ENCODE measurements at regions not wholly inside any gene's neighbourhood (a gene's known extent, or its start where the extent isn't known, plus 50 kb on each side); places are given as distances from the start of the nearest gene placed in this dataset.

- DNase-seq: no peak
Observed at GRCh38 chr6:19492636-19493405, 344.3 kb upstream of the ID4 start.

DNA sequence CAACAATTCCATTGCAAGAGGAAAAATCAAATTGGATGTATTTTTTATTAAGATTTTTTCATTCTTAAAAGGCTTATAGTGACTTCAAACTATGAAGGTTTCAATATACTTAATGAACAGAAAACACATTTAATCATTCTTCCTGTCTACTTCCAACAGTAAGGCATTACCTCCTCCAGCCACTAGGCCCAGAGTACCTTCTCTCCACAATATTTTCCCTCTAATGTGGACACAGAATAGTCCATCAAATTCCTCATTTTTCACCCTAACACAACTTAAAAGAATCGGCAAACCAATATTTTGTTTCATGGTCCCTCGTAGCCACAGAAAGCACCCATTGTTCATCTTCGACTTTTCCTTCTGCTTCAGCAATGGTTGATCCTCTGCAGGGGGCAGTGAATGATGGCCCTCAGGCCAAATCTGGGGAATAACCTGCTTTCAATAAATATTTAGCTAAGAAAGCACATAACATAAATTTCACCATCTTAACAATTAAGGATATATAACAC lies 335.4 kb upstream of the ID4 start:
- no peak for DNase-seq

GRCh38 chr6:19502301-19502700 lies 334.9 kb upstream of the ID4 start:
- no peak for DNase-seq

GRCh38 chr6:19515939-19516338 lies 321.2 kb upstream of the ID4 start:
- no peak for DNase-seq

DNA sequence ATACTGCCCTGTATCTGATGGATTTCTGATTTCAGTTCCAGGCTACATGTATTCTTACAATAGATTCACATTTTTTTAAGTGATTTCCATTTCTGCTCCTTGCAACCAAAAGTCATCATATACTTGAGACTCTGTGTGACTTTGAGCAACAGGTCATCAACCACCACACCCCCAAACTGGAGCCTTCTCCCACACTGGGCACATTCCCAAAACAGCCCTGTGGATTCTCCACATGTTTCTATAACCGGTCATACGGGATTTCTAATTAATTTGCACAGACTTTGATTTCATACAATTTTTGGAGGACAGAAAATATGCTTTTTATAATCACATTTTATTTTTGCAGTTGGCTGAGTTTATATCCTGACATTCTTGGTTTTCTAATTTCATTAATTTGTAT lies 317.2 kb upstream of the ID4 start:
- no peak for DNase-seq

DNA sequence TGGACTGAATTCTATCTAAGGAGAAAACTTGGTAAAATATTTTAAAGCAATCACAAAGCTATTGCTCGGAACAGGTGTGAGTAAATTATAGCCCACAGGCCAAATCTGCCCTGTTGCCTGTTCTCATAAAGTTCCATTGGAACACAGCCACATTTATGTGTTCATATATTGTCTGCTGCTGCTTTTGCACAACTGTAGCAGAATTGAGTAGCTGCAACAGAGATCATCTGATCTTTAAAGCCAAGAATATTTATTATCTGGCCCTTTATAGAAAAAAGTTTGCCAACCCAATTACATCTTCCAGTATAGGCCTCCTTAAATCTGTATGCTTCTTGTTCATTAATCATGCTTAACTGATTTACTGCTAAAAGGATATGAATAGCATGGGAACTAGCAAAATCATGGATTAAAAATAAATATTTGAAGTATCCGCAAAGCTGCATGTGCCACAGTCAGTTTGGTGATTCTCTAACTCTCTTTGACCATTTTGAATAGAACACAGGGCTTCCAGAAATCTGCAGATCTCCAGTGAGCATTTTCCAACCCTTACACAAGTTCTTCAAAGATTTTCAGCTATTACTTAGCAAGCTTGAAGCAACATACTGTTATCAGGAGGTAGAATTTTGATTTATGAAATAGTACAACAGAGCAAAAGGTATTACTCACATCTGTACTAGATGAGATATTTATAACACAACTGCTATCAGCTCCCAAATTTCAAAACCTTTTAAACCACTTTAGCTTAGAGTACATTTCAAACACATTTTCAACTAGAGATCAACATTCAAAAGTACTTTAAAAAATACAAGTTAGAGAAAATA lies 312.6 kb upstream of the ID4 start:
- DNase-seq: no peak

DNA sequence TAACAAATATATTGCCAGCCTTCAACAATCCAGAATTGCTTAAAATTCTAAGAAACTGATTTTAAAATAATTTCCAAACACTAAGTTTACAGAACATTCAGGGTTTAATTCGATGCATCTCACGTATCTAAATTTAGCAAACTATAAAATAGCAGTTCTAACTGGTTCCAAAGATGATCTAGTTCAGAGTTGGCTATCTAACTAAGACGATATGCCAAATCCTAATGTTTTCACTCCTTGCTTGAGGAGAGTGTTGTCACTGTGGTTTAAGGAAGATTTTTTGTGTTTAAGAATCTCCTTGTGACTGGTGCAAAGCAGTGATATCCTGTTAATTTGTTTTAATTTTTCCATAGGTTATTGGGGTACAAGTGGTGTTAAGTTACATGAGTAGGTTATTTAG lies 311.5 kb upstream of the ID4 start:
- no peak for DNase-seq

DNA sequence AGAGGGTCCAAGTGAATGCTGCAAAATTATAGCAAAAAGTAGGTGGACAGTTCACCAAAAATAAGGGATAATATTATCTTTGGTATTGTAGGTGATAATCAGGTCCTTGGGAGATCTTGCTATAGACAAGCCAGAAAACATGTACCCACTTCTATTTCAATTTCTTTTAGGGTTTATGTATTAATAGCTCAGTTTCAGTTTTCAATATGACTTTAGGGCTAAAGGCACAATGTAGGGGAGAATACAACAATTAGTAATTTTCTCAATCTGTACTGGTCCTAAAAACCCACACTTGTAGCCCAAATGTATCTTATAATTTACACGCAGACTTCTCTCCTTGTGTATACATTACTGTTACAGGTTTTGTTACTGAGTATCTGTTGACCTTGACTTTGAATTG lies 307.0 kb upstream of the ID4 start:
- DNase-seq: no peak

DNA sequence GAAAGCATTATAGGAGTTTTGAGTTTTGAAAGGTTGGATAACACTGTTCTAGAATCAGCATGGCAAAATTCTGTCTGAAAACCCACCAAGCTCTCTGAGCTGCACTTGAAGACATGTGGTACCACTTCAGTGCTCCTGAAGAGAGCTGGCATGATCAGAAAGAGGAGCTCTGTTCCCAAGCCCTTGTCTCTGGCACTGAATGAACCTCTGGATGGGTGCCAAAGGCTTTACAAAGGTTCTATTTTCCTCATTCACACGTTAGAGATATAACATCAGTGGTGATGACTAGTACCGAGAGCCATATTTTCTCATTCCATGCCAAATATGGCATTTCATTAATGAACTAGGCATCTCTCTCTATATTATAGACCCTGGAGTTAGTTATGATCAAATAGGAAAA lies 301.8 kb upstream of the ID4 start:
- no peak for DNase-seq

GRCh38 chr6:19536838-19537237 lies 300.3 kb upstream of the ID4 start:
- DNase-seq: no peak

- no peak for DNase-seq
Observed at GRCh38 chr6:19538096-19538495, 299.1 kb upstream of the ID4 start.

DNA sequence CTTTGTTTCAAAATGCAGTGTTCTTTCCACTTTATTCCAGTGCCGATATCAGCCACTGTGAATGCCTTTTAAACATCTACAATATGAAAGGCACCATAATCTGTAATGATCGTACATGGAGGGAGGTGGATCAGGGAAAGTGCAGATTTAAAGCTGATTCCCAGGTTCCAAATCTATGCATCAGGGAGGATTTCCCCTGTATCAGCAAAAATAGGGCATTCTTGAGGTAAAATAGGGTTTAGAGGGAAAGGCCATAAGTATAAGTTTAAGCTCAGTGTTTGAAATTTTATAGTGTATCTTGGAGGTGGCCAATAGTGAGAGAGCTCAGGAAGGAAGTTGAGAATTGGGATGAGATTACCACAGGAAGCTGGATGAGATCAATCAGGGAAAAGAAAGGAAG lies 289.7 kb upstream of the ID4 start:
- no peak for DNase-seq

- no peak for DNase-seq
Observed at GRCh38 chr6:19549109-19549508, 288.1 kb upstream of the ID4 start.

DNA sequence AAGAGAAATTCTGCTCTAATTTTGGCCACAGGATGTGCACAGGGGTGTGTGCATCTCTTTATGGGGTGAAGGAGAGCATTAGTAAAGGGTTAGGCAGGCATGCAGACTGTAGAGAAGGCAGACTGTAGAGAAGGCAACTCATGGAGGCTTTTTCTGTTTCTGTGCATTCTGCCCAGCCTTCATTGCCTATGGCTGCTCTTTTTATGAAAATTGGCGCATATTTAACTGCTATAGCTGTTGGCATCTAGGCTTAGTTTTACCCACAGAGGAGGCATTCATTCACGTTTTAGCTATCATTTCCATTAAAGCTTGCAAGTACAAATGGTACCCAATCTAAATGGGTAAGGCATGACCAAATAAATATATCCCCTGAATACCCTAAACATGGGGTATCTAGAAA lies 286.8 kb upstream of the ID4 start:
- DNase-seq: no peak

- no peak for DNase-seq
Observed at GRCh38 chr6:19551611-19552010, 285.6 kb upstream of the ID4 start.

GRCh38 chr6:19552076-19552475 lies 285.1 kb upstream of the ID4 start:
- DNase-seq: no peak

- no peak for DNase-seq
Observed at GRCh38 chr6:19552588-19552987, 284.6 kb upstream of the ID4 start.

DNA sequence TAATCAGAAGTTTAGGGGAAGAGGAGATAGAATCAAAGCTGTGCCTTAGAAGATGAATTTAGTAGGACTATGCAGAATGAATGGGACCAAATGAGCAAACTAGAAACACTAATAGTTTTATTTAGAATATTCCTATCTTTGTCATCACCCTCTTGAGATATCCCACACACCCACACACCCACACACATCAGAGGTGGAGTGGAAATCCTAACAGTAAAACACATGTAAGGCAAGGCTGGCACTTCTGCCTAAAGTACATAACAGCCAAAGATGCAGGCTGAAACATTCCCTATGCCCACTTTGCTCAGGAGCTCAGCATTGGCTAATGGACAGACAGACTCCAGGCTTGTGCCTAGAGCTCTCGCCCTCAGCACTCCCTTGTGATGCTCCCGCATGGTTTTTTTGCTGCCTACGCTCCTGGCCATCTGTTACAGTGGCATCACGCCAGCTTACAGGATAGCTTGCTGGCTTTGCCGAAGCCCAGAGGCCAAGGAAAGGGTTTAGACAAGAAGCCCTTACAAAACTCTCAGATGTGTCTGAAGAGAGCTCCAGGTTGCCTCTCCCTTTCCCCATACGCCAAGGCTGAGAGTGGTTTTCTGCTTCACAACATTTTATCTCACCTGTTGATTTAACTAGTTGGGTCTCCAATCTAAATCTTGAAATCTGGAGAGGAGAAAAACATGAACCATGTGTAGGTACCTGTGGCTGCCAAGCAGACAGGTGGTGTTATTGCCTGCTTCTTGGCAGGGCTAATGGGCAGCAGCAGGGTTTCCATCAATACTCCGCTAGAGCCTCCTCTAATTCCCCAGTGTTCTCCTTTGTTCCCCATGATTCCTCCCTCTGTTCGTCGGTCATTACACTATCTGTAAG lies 282.6 kb upstream of the ID4 start:
- no peak for DNase-seq

DNA sequence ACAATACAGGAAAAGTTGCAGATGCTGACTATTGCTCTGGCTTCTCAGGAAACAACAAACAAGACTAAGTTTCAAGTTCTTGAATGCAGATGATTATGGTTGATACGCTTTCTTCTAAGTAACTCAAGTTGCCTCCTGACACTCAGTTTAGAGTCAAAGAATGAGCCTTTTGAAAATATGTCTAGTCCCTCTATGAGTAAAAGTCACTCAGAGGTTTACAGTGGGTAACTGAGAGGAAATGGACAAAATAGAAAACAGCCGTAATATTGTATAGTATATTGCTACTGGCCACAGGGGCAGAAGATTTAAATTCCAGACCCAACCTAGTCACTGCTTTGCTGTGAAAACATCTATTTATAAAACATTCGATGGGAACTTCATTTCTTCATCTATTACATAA lies 280.0 kb upstream of the ID4 start:
- DNase-seq: no peak

GRCh38 chr6:19558201-19558600 lies 279.0 kb upstream of the ID4 start:
- no peak for DNase-seq

DNA sequence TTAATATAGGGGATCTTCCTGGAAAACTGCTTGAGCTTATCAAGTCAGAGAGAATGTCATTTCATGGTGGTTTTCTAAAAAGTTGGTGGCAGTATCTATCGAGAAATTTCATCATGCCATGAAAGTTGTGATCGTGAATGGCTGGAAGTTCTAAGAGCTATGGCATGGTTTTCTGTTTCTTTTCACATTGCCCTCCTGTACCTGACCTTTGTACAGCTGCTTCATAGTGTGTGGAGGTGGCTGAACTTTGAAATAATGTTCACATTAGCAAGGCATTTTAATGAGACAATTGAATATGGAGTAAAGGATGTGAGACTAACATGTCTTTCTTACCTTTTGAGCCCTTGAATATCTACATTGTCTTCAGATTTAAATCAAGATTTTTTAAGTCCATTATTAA lies 278.2 kb upstream of the ID4 start:
- DNase-seq: no peak

- no peak for DNase-seq
Observed at GRCh38 chr6:19562468-19562867, 274.7 kb upstream of the ID4 start.

DNA sequence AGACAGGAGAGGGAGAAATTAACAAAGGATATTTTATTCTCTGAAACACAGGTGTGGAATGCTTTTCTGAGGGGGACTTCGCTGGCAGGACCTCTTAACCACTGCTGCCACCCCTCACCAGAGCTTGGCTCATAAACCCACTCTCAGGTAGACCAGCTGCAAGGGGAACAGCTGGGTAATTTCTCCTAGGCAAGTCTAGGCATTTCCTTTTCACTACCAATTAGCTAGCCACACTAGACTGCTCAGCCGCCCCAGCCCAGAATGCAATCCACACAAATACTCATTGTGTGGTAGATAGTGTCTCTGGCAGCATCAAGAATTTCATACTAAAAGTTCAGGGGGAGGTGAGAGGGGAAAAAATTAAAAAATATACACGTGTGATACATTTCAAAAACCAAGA lies 267.6 kb upstream of the ID4 start:
- no peak for DNase-seq
